Ramos (cell line): ENCODE measurements at regions not wholly inside any gene's neighbourhood (a gene's known extent, or its start where the extent isn't known, plus 50 kb on each side); places are given as distances from the start of the nearest gene placed in this dataset.
"Not testable (repeated sequence)": the region's sequence is repeated elsewhere in the genome, so short reads cannot be mapped to it uniquely, and the experiment has no call there.

Experiments
- in situ Hi-C: fragments of 300-500 bp; cut with MboI; formaldehyde crosslinking; loops from one replicate; pipeline ENCODE4 v1.14.3; 2022; ENCODE audit warnings: low sequenced_read_pairs; ENCODE audit not compliant: unreplicated experiment

DNA sequence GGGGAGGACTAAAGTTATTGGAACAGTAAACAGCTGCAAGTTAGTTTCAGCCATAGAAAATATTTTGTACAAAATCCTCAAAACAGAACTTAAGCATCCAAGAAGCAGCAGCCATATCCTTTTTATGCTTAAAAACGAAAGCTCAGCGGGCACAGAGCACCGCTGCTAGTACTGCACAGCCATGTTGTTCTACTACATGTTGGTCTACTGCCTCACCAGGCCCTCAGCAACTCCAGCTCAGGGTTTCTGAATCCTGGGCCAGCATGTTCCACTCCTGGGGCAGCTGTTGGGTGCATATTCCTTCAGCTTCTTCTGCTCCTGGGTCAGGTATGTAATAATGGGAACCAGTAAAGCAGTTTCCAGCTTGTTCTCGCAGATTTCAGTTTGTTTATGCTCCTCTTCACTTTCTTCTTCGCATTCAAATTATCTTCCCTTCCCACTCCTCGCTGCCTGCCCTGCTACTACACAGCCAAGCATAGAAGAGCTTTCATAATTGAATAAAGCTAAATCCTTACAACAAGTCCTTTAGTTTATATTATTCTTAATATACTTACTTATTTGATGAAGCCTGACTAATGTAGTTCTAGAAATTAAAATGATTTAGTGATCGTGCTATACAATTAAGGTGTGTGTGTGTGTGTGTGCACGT, 820.5 kb upstream of the ATXN8OS start:
- in situ Hi-C loops, result no loop called here

DNA sequence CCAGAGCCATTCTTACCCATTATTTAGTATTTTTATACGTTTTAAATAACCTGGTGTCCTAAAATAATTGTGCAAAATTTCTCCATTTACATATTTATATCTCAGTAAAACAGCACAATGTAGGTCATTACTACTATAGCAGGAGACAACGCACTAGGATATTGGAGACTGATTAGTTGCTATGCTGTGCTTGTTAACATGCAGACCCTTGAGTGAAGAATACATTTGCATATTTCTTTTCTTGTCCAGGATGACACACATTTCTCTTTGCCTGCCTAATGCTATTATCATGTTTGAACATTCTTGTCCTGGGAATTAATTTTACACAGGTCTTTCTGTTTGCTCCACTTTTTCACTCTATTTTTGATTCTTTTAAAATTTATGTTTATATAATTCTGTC, 823.8 kb upstream of the ATXN8OS start:
- in situ Hi-C loops, result no loop called here

DNA sequence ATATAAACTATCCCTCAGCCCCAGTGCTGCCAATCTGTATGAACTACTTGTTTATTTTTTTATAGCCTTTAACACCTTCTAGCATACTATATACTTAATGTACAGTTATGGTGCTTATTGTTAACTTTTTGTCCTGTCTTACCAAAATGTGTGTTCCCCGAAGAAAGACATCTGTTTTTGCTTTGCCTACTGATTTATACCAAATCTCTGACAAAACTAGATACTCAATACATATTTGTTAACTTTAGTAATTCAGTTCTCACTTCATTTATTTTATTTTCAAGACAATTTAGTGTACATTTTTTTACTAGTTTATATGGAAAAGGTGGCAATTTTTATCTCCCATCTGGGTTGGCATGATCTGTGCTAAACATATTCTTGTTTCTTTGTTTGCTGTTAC, 824.3 kb upstream of the ATXN8OS start:
- in situ Hi-C loops, result no loop called here

DNA sequence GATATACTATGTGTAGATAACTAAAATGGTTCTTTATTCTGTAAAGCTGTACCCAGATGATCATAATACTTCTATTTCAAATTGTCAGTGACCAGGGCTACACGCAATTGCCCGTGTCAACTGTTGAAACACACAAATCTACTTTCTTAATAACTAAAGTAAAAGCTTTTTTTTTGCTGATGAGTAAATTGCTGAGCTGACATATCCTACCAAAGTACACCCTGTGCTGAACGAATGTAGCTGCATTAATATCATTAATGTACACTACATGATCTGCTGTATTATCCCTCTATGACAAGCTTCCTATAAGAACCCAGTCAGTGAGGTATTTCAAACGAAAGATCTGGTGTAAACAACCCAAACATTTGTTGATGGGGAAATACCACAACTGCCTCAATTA, 827.2 kb upstream of the ATXN8OS start:
- in situ Hi-C loops, result no loop called here

DNA sequence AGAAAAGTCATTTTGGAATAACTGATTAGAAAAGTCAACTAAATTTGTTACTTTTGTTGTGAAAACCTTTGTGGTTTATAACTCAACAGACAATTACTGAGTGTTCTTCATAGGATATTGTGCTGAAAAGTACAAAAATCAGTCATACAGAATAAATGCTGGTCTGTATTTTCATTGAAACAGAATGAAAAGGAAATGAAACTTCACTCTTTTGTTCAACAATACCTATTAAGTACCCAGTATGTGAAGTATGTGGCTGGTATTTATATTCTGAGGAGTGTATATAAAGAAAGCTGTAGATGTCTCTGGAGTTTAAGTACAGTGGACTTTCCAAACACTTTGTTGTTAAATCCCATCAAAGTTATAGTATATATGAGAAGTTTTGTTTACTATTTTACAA, 828.4 kb upstream of the ATXN8OS start:
- in situ Hi-C loops, result no loop called here

DNA sequence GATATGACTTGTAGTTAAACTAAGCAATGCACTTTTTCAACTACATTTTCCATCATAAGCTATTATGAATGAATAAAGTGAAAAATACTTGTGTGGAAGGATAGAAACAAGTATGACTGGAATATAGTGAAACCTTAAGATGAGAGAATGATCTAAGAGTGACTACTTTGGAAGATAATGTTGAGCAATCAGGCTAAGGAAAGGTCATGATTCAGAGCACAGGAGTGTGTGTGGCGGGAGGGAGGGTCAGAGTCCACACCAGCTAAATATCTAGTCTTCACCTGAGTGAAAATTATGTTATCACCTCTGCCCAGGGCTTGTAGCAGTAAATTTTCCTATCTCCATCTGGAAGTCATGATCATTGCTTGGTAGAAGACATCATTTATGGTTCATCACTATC, 833.4 kb upstream of the ATXN8OS start:
- in situ Hi-C loops, result no loop called here

DNA sequence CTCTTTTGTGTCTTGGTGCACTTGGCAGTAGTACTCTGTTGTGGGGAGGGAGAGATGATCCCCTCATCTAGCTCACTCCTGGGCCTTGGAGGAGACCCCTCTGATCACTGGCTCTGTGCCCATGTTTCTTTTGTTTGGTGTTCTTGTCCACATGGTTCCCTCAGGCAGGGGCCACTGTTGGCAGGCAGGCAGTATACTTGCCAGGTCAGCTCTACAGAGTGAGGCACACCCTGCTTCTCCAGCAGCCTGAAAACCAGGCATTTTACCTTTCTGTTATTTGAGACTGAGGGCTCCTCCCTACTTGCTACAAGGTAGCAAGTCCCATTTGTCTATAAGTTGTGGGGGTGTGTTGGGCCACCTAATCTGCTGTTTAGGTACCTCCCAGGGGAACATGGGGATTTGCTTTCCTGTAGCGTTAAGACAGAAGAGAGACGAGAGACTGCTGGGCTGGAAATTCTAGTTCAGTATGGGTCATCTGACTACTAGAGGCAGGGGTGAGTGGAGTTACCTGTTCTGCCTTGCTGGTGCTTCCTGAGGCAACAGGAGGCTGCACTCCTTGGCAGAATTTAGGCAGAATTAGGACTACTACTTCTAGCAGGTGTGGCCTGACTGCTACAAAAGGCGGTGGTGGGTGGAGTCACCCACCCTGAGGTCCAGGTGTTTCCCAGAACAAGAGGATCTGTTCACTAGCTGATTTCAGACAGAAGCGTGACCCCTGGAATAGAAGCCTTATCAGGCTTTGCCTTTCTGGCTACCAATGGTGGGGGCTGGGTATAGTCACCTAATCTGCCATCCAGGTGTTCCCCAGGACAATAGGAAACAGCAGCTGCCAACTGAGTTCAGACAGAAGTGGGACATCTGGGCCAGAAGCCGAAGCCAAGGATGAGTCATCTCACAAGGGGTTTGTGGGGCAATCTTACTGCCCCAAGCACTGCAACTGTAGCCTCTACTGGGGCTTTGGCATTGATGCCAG, 843.0 kb upstream of the ATXN8OS start:
- in situ Hi-C loops, result no loop called here

DNA sequence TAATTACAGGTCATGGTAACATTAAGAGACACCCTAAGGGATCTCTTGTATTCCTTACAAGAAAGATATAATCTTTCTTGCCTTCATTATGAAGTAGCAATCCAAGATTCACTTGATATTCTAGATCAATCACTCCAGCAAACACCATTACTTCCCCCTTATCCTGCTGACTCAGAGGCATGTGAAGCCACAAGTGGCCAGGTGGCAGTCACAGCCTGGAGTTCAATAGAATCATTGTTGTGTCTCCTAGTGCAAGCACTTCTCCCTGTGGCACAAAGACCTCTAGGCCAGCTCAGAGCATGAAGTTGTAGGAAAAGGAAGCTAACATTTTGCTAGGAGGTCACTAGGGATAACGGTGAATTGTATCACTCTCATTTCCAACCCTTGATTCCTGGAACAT, 864.3 kb upstream of the ATXN8OS start:
- in situ Hi-C loops, result no loop called here

DNA sequence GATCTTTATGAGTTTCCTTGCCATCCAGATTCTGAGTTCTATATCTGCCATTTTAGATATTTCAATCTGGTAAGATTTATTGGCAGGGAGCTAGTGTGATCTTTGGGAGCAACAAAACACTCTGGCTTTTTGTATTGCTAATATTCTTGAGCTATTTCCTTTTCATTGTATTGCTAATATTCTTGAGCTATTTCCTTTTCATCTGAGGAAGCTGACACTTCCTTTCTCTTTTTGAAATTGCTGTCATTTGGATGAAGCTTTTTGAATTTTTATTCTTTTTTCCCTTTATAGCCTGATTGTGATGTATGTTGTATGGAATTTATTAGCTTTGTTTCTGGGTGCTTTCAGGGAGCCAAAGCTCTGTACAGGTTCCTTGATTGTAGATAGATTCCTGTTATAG, 873.5 kb upstream of the ATXN8OS start:
- in situ Hi-C loops, result no loop called here

DNA sequence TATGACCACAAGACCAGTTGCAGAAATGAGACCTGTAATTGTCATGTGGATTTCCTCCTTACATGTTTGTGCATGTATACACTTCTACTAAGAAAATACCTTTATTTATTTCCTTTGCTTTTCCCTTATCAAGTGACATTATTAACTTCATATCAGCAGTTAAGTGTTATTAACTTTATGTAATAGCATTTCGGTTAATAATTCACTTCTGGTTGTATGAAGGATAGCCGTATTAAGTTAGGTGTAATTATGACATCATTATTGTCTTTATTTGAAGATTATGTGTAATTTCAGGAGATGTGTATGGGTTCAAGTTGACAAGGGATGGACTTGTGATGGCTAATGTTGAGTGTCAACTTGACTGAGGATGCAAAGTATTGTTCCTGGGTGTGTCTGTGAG, 881.2 kb upstream of the ATXN8OS start:
- in situ Hi-C loops, result no loop called here

DNA sequence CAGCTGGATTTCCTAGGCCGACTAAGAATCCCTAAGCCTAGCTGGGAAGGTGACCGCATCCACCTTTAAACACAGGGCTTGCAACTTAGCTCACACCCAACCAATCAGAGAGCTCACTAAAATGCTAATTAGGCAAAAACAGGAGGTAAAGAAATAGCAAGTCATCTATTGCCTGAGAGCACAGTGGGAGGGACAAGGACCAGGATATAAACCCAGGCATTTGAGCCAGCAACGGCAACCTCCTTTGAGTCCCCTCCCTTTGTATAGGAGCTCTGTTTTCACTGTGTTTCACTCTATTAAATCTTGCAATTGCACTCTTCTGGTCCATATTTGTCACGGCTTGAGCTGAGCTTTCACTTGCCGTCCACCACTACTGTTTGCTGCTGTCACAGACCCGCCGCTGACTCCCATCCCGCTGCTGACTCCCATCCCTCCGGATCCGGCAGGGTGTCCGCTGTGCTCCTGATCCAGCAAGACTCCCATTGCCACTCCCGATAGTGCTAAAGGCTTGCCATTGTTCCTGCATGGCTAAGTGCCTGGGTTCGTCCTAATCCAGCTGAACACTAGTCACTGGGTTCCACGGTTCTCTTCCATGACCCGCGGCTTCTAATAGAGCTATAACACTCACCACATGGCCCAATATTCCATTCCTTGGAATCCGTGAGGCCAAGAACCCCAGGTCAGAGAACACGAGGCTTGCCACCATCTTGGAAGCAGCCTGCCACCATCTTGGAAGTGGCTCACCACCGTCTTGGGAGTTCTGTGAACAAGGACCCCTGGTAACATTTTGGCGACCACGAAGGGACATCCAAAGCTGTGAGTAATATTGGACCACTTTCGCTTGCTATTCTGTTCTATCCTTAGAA, 885.8 kb upstream of the ATXN8OS start:
- in situ Hi-C loops, result not testable (repeated sequence)

DNA sequence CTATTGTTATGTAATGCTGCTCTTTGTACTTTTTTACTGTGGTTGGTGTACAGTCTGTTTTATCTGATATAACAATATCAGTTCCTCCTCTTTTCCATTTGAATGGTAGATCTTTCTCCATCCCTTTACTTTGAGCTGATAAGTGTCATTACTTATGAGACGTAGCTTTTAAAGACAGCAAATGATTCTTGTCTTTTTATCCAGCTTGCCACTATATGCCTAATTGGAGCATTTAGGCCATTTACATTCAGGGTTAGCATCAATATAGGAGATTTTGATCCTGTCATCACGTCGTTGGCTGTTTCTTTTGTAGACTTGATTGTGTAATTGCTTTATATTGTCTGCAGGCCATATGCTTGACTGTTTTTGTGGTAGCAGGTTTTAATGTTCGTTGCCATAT, 894.2 kb upstream of the ATXN8OS start:
- in situ Hi-C loops, result no loop called here

DNA sequence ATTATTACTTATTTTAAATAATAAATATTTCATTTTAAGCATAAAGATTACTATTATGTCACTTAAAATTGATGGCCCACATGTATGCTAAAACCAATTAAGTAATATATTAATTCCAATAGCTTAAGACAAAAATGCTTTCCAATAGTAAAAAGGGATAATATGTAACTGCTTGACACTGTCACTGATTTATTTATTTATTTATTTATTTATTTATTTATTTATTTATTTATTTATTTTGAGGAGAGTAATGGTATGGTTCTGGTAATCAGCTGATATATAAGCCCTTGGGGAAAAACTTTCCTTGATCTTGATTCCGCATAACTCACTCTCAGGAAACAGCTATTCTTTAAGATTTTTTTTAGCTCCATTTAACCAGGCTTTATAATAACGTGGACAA, 903.0 kb upstream of the ATXN8OS start:
- in situ Hi-C loops, result no loop called here

DNA sequence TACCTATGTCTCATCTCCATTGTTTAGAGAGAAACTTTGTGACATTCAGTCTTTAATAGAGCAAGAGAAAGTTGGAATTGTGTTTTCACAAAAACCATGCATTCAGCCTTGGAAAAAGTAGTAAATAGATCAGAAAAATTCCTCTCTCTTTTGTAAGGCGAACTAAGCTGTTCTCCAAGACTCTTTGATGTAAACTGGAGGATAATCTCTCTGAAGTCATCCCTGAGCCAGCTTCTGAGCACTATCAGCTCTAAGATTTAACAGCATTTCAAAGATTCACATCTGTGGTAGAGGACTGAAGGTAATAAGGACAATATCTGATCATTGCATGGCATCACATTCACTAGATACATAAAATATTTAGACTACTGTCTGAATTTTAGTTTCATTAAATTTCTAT, 904.6 kb upstream of the ATXN8OS start:
- in situ Hi-C loops, result no loop called here

DNA sequence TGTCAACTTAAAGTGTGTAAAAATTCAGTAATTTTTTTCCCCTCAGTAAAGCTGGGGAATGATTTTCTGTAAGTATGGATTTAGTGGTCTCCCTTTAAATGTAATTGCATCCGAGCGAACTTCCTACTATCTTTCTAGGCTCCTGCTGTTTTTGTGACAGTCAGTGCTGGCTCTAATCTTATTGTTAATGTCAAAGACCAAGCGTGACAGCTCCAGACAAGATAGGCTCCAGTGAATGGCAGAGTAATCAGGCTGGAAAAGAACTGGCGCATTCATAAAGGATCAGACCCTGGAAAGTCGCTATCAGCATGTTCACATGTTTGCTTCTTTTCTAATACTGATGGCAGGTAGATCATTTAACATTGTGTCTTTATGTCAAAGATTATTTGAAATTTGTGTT, 908.0 kb upstream of the ATXN8OS start:
- in situ Hi-C loops, result no loop called here

DNA sequence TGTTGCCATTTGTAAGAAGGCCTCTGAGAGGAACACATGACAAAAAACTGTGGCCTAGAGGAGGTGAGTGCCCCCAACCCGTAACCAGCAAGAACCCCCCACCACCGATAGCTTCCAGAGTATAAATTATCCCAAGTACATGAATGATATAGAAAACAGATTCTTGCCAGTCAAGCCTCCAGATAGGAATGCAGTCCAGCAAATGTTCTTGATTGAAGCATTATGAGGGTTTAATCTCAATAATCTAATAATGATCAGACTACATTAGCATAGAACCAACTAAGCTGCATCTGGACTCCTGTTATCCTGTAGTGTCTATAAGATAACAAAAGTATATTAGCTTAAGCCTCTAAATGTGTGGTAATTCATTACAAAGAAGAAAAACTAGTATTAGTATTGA, 908.9 kb upstream of the ATXN8OS start:
- in situ Hi-C loops, result no loop called here

DNA sequence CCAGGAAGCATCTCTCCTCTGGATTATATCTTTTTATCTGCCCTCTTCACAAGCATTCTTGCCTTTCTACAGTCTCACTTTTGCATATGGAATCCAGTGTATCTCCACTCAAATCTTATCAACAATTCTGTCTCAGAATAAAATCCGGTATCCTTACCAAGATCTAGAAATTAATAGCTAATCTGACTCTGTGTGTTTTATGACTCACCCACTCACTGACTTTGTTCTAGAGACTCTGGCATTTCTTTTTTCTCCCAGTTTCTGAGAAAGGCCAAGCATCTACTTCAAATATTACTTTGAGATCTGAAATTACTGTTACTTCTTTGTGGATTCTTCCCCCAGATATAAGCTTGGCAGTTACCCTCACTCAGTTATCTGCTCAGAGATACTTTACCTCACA, 913.5 kb upstream of the ATXN8OS start:
- in situ Hi-C loops, result no loop called here

DNA sequence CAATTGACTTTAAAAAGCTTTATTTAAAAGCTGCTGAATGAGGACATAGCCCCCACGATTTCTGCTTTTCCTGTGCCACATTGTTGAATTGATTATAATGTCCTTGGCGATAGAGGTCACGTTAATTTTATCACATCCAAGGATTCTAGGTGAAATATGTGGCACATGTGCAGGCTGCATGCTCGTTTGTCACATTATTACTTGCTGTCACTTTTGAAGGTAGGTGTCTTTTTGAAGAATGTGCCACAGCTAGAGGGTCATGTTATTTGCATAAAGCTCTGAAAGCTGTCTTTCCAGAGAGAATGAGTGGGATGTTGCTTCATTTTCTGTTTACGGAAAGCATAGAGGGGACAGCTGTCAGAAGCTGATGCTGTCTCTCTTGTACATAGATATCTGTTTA, 927.6 kb upstream of the ATXN8OS start:
- in situ Hi-C loops, result no loop called here

DNA sequence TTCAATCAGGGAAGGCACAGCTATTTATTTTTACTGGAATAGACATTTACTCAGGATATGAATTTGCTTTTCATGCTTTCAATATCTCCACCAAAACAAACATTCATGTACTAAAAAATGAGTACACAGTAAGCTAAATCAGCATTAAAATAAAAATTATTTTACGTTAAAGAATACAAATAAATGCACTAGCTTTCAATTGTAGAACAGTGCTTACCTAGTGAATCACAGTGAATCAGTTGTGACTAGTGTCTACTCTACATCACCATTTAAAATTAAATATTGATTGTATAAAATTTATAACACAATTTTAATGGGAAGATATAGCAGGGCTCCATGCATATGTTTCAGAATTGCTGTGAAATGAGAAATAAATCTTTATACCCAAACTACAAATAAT, 929.6 kb upstream of the ATXN8OS start:
- in situ Hi-C loops, result no loop called here

DNA sequence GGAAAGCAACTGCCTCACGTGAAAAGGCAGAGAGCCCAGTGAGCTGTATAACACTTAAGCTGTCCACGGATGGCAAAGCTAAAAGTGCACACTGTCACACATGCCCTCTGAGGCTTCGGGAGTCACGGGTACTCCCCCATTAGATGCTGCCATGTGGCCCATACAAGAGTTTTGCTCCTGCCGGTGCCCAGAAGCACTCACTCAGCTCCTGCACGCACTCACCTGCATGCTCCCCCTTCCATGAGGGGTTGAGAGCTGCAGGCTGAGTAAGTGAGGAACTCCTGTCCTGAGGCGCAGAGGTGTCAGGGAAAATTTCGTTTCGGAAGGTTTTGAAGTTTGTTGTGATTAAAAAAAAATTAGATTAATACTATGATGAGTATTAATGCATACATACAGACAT, 939.2 kb upstream of the ATXN8OS start:
- in situ Hi-C loops, result no loop called here

DNA sequence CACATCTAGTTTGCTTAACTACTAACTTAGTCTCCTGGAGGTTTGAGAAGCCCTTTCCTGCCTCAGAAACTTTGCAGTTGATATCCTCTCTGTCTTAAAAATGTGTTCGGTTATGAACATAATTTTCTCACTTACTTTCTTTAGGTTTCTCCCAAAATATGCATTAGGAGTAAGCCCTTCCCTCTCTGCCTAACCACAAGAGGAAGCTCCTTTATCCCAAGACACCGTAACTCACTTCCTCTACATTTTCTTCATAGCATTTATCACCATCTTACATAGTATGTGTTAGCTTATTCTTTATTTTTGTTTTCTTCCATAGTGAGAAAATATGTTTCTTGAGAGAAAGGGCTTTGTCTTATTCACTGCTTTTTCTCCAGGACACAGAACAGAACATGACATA, 952.5 kb upstream of the ATXN8OS start:
- in situ Hi-C loops, result no loop called here
